A549 (cell line): ENCODE measurements at regions not wholly inside any gene's neighbourhood (a gene's known extent, or its start where the extent isn't known, plus 50 kb on each side); places are given as distances from the start of the nearest gene placed in this dataset.

Source experiments
- ATAC-seq, 2 experiments: fragments of 200-7000 bp in 1 of 2; fragments of >200 bp in 1 of 2; cut with Nextera tagmentation in 1 of 2; cut with Tn5 transposase in 1 of 2; 3 replicates each; pipeline versions ENCODE4 v1.8.0 to v1.9.1; 2018 to 2020; ENCODE audit warnings: mild to moderate bottlenecking in 1 of 2, moderate library complexity in 1 of 2
- CTCF ChIA-PET: fragments of 300-600 bp; sonication (Branson Sonifier 250); formaldehyde crosslinking; extraction: SDS; loops from one replicate; lab custom pipeline; 2021; ENCODE audit warnings: antibody characterized with exemption, inconsistent platforms; lab: Yijun Ruan, JAX
- POLR2A ChIA-PET: fragments of 350-600 bp; formaldehyde crosslinking; extraction: SDS; loops from one replicate; lab custom pipeline; 2021; ENCODE audit warnings: antibody characterized with exemption, inconsistent platforms; lab: Yijun Ruan, JAX
- DNase-seq, 2 experiments: peaks; one replicate each; pipeline versions ENCODE4 v3.0.0 to v3.0.0-alpha.2; 2011 to 2016; ENCODE audit warnings: low read depth in 1 of 2, low spot score in 1 of 2
- FAIRE-seq: peaks from 2 replicates; lab custom pipeline; 2011; peaks lifted over from hg19 to GRCh38; lab: Jason Lieb, UNC
- H3K27ac ChIP-seq, 2 experiments: fragments of >200 bp; sonication (Bioruptor Twin); formaldehyde crosslinking; 3 replicates each; pipeline ENCODE4 v1.5.1; 2016 to 2017
- H3K4me1 ChIP-seq: fragments of >200 bp; sonication (Bioruptor Twin); formaldehyde crosslinking; 3 replicates; pipeline ENCODE4 v1.6.1; 2016
- H3K4me2 ChIP-seq: fragments of >200 bp; sonication (Bioruptor Twin); formaldehyde crosslinking; 3 replicates; pipeline ENCODE4 v1.6.1; 2016
- H3K4me3 ChIP-seq: fragments of >200 bp; sonication (Bioruptor Twin); formaldehyde crosslinking; 3 replicates; pipeline ENCODE4 v1.5.1; 2016
- H3K9me3 ChIP-seq: fragments of >200 bp; sonication (Bioruptor Twin); formaldehyde crosslinking; 3 replicates; pipeline ENCODE4 v1.6.1; 2016
- BHLHE40 ChIP-seq: IDR thresholded peaks from 2 replicates; pipeline ENCODE4 v1.6.1; 2012; ENCODE audit warnings: low read depth, low read length, inconsistent platforms
- CBX8 ChIP-seq: fragments of 200-600 bp; sonication (generic); IDR thresholded peaks from 2 replicates; pipeline ENCODE4 v1.6.1; 2016
- EHMT2 ChIP-seq: fragments of 200-600 bp; sonication (generic); IDR thresholded peaks from 2 replicates; pipeline ENCODE4 v1.6.1; 2016; ENCODE audit warnings: antibody characterized with exemption, low read depth, mild to moderate bottlenecking, moderate library complexity
- FOSL2 ChIP-seq, 2 experiments: fragments of 450-650 bp in 1 of 2; fragments of >200 bp in 1 of 2; sonication (Bioruptor Twin) in 1 of 2; formaldehyde crosslinking; IDR thresholded peaks; 2 replicates each; pipeline versions ENCODE4 v1.5.0 to v1.6.1; 2016 to 2020; ENCODE audit warnings: mild to moderate bottlenecking in 1 of 2, moderate library complexity in 1 of 2
- FOXS1 ChIP-seq: fragments of 250-450 bp; sonication (Bioruptor Pico); IDR thresholded peaks from 2 replicates; pipeline ENCODE4 v1.5.0; 2020; ENCODE audit warnings: mild to moderate bottlenecking, moderate library complexity
- GATA3 ChIP-seq: IDR thresholded peaks from 2 replicates; pipeline ENCODE4 v1.6.1; 2012; ENCODE audit warnings: borderline replicate concordance
- HDAC2 ChIP-seq: fragments of 200-600 bp; sonication (generic); IDR thresholded peaks from 2 replicates; pipeline ENCODE4 v1.6.1; 2016
- HEYL ChIP-seq: fragments of 250-450 bp; sonication (Bioruptor Pico); IDR thresholded peaks from 2 replicates; pipeline ENCODE4 v1.8.0; 2021; ENCODE audit warnings: mild to moderate bottlenecking, moderate library complexity
- HOXB13 ChIP-seq: fragments of 250-450 bp; sonication (Bioruptor Pico); IDR thresholded peaks from 2 replicates; pipeline ENCODE4 v1.5.0; 2020; ENCODE audit warnings: low read depth, mild to moderate bottlenecking, moderate library complexity
- HOXB5 ChIP-seq: fragments of 250-450 bp; sonication (Bioruptor Pico); IDR thresholded peaks from 2 replicates; pipeline ENCODE4 v1.5.0; 2020; ENCODE audit warnings: mild to moderate bottlenecking, moderate library complexity
- JUN ChIP-seq, 2 experiments: fragments of >200 bp; sonication (Bioruptor Twin); formaldehyde crosslinking; IDR thresholded peaks; 2 replicates in 1 of 2; 3 replicates in 1 of 2; pipeline ENCODE4 v1.6.1; 2016 to 2017
- KDM1A ChIP-seq: fragments of 200-600 bp; sonication (generic); IDR thresholded peaks from 2 replicates; pipeline ENCODE4 v1.6.1; 2016; ENCODE audit warnings: low read depth, mild to moderate bottlenecking
- KDM5A ChIP-seq: fragments of 200-600 bp; sonication (generic); IDR thresholded peaks from 2 replicates; pipeline ENCODE4 v1.6.1; 2016; ENCODE audit warnings: antibody characterized with exemption, mild to moderate bottlenecking
- MAZ ChIP-seq: fragments of 150-350 bp; IDR thresholded peaks from 2 replicates; pipeline ENCODE4 v1.6.1; 2014; ENCODE audit warnings: antibody characterized with exemption, low read depth, low read length, borderline replicate concordance
- NFE2L2 ChIP-seq: fragments of 150-350 bp; conservative IDR thresholded peaks from 2 replicates; pipeline ENCODE4 v1.6.1; 2014; ENCODE audit warnings: low read length
- NPAS2 ChIP-seq: fragments of 250-450 bp; sonication (Bioruptor Pico); IDR thresholded peaks from 2 replicates; pipeline ENCODE4 v1.8.0; 2022; ENCODE audit warnings: mild to moderate bottlenecking, moderate library complexity, borderline replicate concordance
- PHF8 ChIP-seq: fragments of 200-600 bp; sonication (generic); IDR thresholded peaks from 2 replicates; pipeline ENCODE4 v1.6.1; 2016; ENCODE audit warnings: low read depth, mild to moderate bottlenecking, antibody characterized with exemption, moderate library complexity, borderline replicate concordance
- POLR2AphosphoS2 ChIP-seq: conservative IDR thresholded peaks from 2 replicates; pipeline ENCODE4 v1.6.1; 2012; ENCODE audit warnings: low read length, improper control_type of control experiment, inconsistent platforms
- RARB ChIP-seq: fragments of 250-450 bp; sonication (Bioruptor Pico); IDR thresholded peaks from 2 replicates; pipeline ENCODE4 v1.8.0; 2021; ENCODE audit warnings: mild to moderate bottlenecking, moderate library complexity
- SMC3 ChIP-seq: fragments of >200 bp; sonication (Bioruptor Twin); formaldehyde crosslinking; IDR thresholded peaks from 3 replicates; pipeline ENCODE4 v1.6.1; 2018; ENCODE audit warnings: inconsistent platforms
- TFCP2L1 ChIP-seq: fragments of 250-450 bp; sonication (Bioruptor Pico); IDR thresholded peaks from 2 replicates; pipeline ENCODE4 v1.5.0; 2021; ENCODE audit warnings: mild to moderate bottlenecking
- USF2 ChIP-seq: fragments of 450-650 bp; IDR thresholded peaks from 2 replicates; pipeline ENCODE4 v1.6.1; 2014; ENCODE audit warnings: antibody characterized with exemption
- ZC3H11A ChIP-seq: fragments of 450-650 bp; IDR thresholded peaks from 2 replicates; pipeline ENCODE4 v1.6.1; 2014; ENCODE audit warnings: antibody characterized with exemption, mild to moderate bottlenecking
- ZFP36 ChIP-seq: fragments of 450-650 bp; IDR thresholded peaks from 2 replicates; pipeline ENCODE4 v1.6.1; 2014; ENCODE audit warnings: borderline replicate concordance; ENCODE audit not compliant: partially characterized antibody
- ZNF302 ChIP-seq: fragments of 250-450 bp; sonication (Bioruptor Pico); IDR thresholded peaks from 2 replicates; pipeline ENCODE4 v1.9.0; 2021; ENCODE audit warnings: inconsistent platforms, mild to moderate bottlenecking, moderate library complexity
- ZSCAN20 ChIP-seq: fragments of 250-450 bp; sonication (Bioruptor Pico); IDR thresholded peaks from 2 replicates; pipeline ENCODE4 v1.8.0; 2022; ENCODE audit warnings: mild to moderate bottlenecking, moderate library complexity
- WGBS: methylation state at CpG from one replicate; pipeline ENCODE4 v1.1.6; 2017; ENCODE audit errors: missing lambda C conversion rate; 5-methylcytosine and 5-hydroxymethylcytosine counted together
- TF ChIP-seq, protein P1 (sequence below): fragments of >200 bp; sonication (Bioruptor Twin); formaldehyde crosslinking; IDR thresholded peaks from 3 replicates; pipeline ENCODE4 v1.6.1; 2016

DNA sequence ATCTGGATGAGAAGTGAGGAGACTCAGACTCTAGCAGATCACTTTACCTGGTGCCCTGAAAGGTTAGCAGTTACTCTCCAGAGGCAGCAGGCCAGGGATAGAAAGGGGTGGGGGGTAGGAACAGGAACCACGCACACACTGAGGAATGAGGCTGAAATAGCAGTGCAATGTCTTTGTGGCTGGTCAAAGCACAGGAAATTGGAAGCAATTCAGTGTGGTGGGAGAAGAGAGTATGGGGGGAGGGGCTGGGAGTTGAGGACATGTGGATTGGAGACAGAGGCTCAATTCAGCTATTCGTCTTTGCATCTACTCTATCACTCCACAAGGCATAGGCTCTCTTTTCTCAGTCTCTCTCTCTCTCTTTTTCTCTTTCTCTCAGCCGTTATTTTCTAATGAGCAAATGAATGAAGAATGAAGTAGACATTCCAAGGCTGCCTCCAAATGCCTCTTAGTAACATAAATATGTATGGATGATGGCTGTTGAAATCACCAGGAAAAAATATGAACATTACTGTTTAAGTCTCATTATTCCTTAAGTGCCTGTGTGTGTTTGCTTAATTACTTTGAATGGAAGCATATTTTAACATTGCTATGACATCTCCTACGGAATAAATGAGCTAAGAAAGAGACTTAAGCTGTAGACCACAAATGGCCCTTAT is 979.4 kb downstream of the TSN start:
- no peak overlapping the region for H3K4me2 ChIP-seq
- no peak overlapping the region for H3K4me3 ChIP-seq
- CTCF ChIA-PET = no interaction called here
- no peaks in the 10 kb centered on the region for H3K4me1 ChIP-seq
- DNase-seq = no peak
- POLR2A ChIA-PET = no interaction called here
- FAIRE-seq = no peak
- no peak for ATAC-seq
- TF ChIP-seq BHLHE40 = no peak
- TF ChIP-seq FOXS1 = no peak
- no peak for TF ChIP-seq KDM1A
- TF ChIP-seq HOXB5 (CRISPR knock-in tag) = no peak
- no peak for TF ChIP-seq NPAS2 (CRISPR knock-in tag)
- TF ChIP-seq MAZ = no peak
- TF ChIP-seq EHMT2 = no peak
- TF ChIP-seq GATA3 = no peak
- TF ChIP-seq ZC3H11A = no peak
- TF ChIP-seq HDAC2 = no peak
- TF ChIP-seq HOXB13 (CRISPR knock-in tag) = no peak
- no peak for TF ChIP-seq JUN (IDR thresholded peaks at IDR 0.05)
- no peak for TF ChIP-seq SMC3
- no peak for TF ChIP-seq PHF8
- TF ChIP-seq NFE2L2 = no peak
- TF ChIP-seq, protein P1, sequence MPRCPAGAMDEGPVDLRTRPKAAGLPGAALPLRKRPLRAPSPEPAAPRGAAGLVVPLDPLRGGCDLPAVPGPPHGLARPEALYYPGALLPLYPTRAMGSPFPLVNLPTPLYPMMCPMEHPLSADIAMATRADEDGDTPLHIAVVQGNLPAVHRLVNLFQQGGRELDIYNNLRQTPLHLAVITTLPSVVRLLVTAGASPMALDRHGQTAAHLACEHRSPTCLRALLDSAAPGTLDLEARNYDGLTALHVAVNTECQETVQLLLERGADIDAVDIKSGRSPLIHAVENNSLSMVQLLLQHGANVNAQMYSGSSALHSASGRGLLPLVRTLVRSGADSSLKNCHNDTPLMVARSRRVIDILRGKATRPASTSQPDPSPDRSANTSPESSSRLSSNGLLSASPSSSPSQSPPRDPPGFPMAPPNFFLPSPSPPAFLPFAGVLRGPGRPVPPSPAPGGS = no peak
- TF ChIP-seq ZNF302 (CRISPR knock-in tag) = no peak
- under 1% methylated on average over 4 of the region's 4 CpGs for WGBS
- H3K9me3 ChIP-seq = no peaks in the 10 kb centered on the region
- no peak overlapping the region for H3K27ac ChIP-seq

GRCh38 chr2:122736279-122736678 is 980.8 kb downstream of the TSN start:
- DNase-seq = no peak
- no peak for ATAC-seq
- H3K4me1 ChIP-seq = no peaks in the 10 kb centered on the region
- no peak overlapping the region for H3K4me3 ChIP-seq
- no peaks in the 10 kb centered on the region for H3K9me3 ChIP-seq
- CTCF ChIA-PET = no interaction called here
- POLR2A ChIA-PET = no interaction called here
- no peak for TF ChIP-seq ZC3H11A
- WGBS = 6% methylated on average over 3 of the region's 3 CpGs
- no peak overlapping the region for H3K4me2 ChIP-seq
- no peak overlapping the region for H3K27ac ChIP-seq
- FAIRE-seq = no peak

GRCh38 chr2:122737429-122738077 is 982.1 kb downstream of the TSN start:
- Histone ChIP-seq H3K4me2 (no peak overlapping the region), H3K4me1 (no peaks in the 10 kb centered on the region), H3K9me3 (no peaks in the 10 kb centered on the region), H3K27ac (no peak overlapping the region), H3K4me3 (no peak overlapping the region)
- no peak for FAIRE-seq
- TF ChIP-seq BHLHE40 (no peak), FOSL2 (IDR thresholded peaks at IDR 0.05) (no peak), FOSL2 (CRISPR knock-in tag; IDR thresholded peaks at IDR 0.05) (no peak), JUN (IDR thresholded peaks at IDR 0.05) (no peak), POLR2AphosphoS2 (no peak), RARB (CRISPR knock-in tag) (no peak), ZFP36 (no peak), ZSCAN20 (no peak), USF2 (no peak), HEYL (CRISPR knock-in tag) (no peak), CBX8 (no peak), KDM5A (no peak), TFCP2L1 (no peak)
- POLR2A ChIA-PET = no interaction called here
- DNase-seq = no peak
- WGBS = 3% methylated on average over 7 of the region's 7 CpGs
- no peak for ATAC-seq
- CTCF ChIA-PET = no interaction called here
